Activated CD8-positive, alpha-beta memory T cell treated with anti-CD3 and anti-CD28 coated beads, Interleukin-2, amount 10 ng/mL, durations not matched to agents 7 days and 5 days (primary cell): ENCODE measurements at regions not wholly inside any gene's neighbourhood (a gene's known extent, or its start where the extent isn't known, plus 50 kb on each side); places are given as distances from the start of the nearest gene placed in this dataset.
"Not testable (repeated sequence)": the region's sequence is repeated elsewhere in the genome, so short reads cannot be mapped to it uniquely, and the experiment has no call there.

Experiments used
- ATAC-seq: fragments of 150-1000 bp; cut with Tn5 transposase; one replicate; pipeline ENCODE4 v1.10.0; 2021; ENCODE audit warnings: moderate library complexity
- CTCF ChIA-PET: fragments of 350-600 bp; sonication (Branson Sonifier 250); formaldehyde crosslinking; loops from one replicate; lab custom pipeline; 2021; ENCODE audit warnings: antibody characterized with exemption; lab: Charles Lee
- DNase-seq: peaks from one replicate; pipeline ENCODE4 v3.0.0-alpha.2; 2020
- H3K27ac Mint-ChIP-seq: one replicate; pipeline ENCODE4 v1.8.0; 2021; ENCODE audit warnings: mild to moderate bottlenecking, mixed read lengths
- H3K27me3 Mint-ChIP-seq: one replicate; pipeline ENCODE4 v1.8.0; 2021; ENCODE audit warnings: mixed read lengths
- H3K36me3 Mint-ChIP-seq: one replicate; pipeline ENCODE4 v1.8.0; 2021; ENCODE audit warnings: mild to moderate bottlenecking, mixed read lengths
- H3K4me1 Mint-ChIP-seq: one replicate; pipeline ENCODE4 v1.8.0; 2021; ENCODE audit warnings: mixed read lengths
- H3K4me3 Mint-ChIP-seq: one replicate; pipeline ENCODE4 v1.8.0; 2021; ENCODE audit warnings: mild to moderate bottlenecking, moderate library complexity, mixed read lengths
- H3K9me3 Mint-ChIP-seq: one replicate; pipeline ENCODE4 v1.8.0; 2022; ENCODE audit warnings: low read depth, mixed read lengths

GRCh38 chr17:71535321-71535720, 585.5 kb upstream of the SOX9 start:
- CTCF ChIA-PET, result no interaction called here
- ATAC-seq, result no peak
- Mint-ChIP-seq H3K4me3 (no peak overlapping the region), H3K27me3 (no peaks in the 10 kb centered on the region), H3K4me1 (no peaks in the 10 kb centered on the region), H3K27ac (no peak overlapping the region), H3K9me3 (peaks cover 1% of the 10 kb centered on the region), H3K36me3 (no peaks in the 10 kb centered on the region)
- DNase-seq, result no peak

DNA sequence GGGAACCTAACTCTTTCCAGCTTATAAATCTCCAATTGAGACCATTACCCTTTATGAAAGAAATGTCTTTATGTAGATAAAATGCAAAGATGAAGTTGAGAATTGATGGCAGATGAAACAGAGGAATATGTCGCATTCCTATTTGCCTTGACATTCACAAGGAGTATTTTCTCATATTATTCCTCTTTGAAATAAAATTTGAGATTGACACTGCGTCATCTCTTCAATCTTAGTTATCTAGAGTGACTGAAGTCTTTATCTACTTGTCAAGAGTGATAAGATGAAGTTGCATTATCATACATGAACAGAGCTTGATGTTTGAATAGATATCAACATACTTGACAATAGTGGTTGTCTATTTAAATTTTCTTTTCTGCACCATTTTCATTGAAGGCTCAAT, 574.4 kb upstream of the SOX9 start:
- Mint-ChIP-seq H3K27ac (no peak overlapping the region), H3K27me3 (no peaks in the 10 kb centered on the region), H3K9me3 (peaks cover 10% of the 10 kb centered on the region), H3K4me3 (no peak overlapping the region), H3K36me3 (no peaks in the 10 kb centered on the region), H3K4me1 (no peaks in the 10 kb centered on the region)
- CTCF ChIA-PET, result no interaction called here
- no peak for DNase-seq
- no peak for ATAC-seq

DNA sequence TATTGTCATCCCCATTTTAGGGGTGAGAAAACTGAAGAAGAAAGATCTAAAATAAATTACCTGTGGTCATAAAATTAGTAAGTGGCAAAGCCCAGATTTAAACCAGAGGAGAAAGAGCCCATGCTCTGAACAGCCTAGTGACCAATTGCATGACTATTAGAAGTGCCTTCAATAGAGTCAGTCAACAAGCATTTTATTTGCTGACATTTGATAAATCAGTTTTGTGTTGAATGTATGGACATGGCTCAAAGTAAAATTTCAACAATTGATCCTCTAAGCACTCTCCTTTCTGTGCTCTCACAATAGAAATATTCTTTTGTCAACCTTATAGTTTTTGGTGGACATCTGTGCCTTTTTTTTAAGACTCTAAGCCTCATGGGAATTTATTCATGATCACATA, 572.9 kb upstream of the SOX9 start:
- Mint-ChIP-seq H3K27me3 (no peaks in the 10 kb centered on the region), H3K4me1 (no peaks in the 10 kb centered on the region), H3K4me3 (no peak overlapping the region), H3K36me3 (no peaks in the 10 kb centered on the region), H3K27ac (no peak overlapping the region), H3K9me3 (peaks cover 12% of the 10 kb centered on the region)
- CTCF ChIA-PET, result no interaction called here
- DNase-seq (no peak), ATAC-seq (no peak)

DNA sequence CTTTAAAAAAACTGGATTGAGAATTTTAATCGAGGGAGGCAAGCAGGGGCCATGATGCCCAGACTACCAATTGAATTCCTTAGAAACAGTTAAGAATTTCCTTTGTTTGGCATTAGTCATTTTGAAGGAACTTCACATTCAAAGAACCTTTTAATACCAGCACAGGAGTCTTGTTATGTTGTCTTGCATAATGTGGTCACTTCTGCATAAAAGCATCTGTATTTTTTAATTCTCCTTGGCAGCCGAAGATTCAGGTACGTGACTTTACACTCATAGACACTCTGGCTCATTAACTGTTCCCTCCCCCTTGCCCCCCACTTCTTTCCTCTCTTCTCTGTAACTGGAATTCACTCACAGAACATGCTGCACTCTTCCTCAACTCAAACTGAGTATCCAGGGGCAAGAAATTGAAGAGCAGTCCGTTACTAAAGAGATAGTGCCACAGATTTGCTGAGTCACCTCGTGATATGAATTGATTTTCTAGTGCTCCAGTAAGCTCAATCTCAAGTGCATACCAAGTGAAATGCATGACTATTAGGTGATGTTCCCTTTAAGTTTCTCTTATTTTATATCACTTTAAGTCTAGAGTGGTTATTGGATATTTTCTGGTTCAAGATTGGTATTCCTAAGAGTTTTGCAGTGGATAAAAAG, 572.2 kb upstream of the SOX9 start:
- CTCF ChIA-PET, result no interaction called here
- Mint-ChIP-seq H3K36me3 (no peaks in the 10 kb centered on the region), H3K4me3 (no peak overlapping the region), H3K4me1 (no peaks in the 10 kb centered on the region), H3K9me3 (peaks cover 12% of the 10 kb centered on the region), H3K27me3 (no peaks in the 10 kb centered on the region), H3K27ac (no peak overlapping the region)
- DNase-seq, result no peak
- no peak for ATAC-seq

GRCh38 chr17:71550675-71551074, 570.1 kb upstream of the SOX9 start:
- CTCF ChIA-PET, result no interaction called here
- Mint-ChIP-seq H3K27me3 (no peaks in the 10 kb centered on the region), H3K36me3 (no peaks in the 10 kb centered on the region)

GRCh38 chr17:71553381-71553780, 567.4 kb upstream of the SOX9 start:
- no peak overlapping the region for H3K4me3 Mint-ChIP-seq
- no peaks in the 10 kb centered on the region for H3K4me1 Mint-ChIP-seq
- H3K9me3 Mint-ChIP-seq, result peaks cover 14% of the 10 kb centered on the region
- H3K27me3 Mint-ChIP-seq, result no peaks in the 10 kb centered on the region
- no peaks in the 10 kb centered on the region for H3K36me3 Mint-ChIP-seq
- ATAC-seq, result no peak
- H3K27ac Mint-ChIP-seq, result no peak overlapping the region
- CTCF ChIA-PET, result no interaction called here
- DNase-seq, result no peak

More at GRCh38 chr17:71550675-71551074, 570.1 kb upstream of the SOX9 start:
- Mint-ChIP-seq H3K4me1 (no peaks in the 10 kb centered on the region), H3K4me3 (no peak overlapping the region), H3K9me3 (peaks cover 11% of the 10 kb centered on the region), H3K27ac (no peak overlapping the region)
- no peak for ATAC-seq
- no peak for DNase-seq

DNA sequence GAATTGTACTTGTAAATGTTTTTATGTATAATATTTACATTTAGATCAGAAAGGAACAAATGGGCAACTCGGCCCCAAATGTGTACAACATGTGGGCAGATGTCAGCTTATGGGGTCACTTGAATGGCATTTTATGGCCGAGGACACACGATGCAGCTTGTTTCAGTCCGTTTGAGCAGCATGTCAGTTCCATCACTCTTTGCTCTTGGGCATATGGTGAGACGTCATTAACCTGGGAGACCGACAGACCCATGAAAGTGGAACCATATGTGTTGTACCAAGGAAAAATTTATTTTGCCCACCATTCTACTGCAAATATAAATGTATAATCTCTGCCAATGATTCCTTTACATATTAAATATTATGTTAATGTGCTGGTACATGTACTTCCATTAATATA, 561.9 kb upstream of the SOX9 start:
- Mint-ChIP-seq H3K9me3 (peaks cover 12% of the 10 kb centered on the region), H3K27me3 (no peaks in the 10 kb centered on the region), H3K36me3 (no peaks in the 10 kb centered on the region), H3K4me3 (no peak overlapping the region), H3K27ac (no peak overlapping the region), H3K4me1 (no peaks in the 10 kb centered on the region)
- ATAC-seq (no peak), DNase-seq (no peak)
- CTCF ChIA-PET, result no interaction called here

DNA sequence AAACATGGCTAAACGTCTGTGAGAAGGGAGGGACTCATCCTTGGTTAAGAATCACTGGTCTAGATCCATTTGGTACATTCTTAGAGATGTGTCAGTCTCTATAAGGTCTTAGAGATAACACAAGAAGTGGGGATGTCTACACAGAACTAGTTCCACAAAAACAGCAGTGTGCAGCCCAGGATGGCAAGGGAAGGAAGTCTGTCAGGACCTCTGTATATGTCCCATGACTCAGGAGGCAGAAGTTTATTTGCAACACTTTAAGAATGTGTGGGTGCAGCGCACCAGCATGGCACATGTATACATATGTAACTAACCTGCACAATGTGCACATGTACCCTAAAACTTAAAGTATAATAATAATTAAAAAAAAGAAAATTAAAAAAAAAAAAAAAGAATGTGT, 548.5 kb upstream of the SOX9 start:
- no peak overlapping the region for H3K4me3 Mint-ChIP-seq
- CTCF ChIA-PET, result no interaction called here
- ATAC-seq (no peak), DNase-seq (no peak)
- no peaks in the 10 kb centered on the region for H3K36me3 Mint-ChIP-seq
- H3K9me3 Mint-ChIP-seq, result peaks cover 10% of the 10 kb centered on the region
- H3K4me1 Mint-ChIP-seq, result no peaks in the 10 kb centered on the region
- no peaks in the 10 kb centered on the region for H3K27me3 Mint-ChIP-seq
- no peak overlapping the region for H3K27ac Mint-ChIP-seq

GRCh38 chr17:71578446-71578845, 542.4 kb upstream of the SOX9 start:
- CTCF ChIA-PET, result no interaction called here
- Mint-ChIP-seq H3K4me3 (no peak overlapping the region), H3K9me3 (peaks cover 9% of the 10 kb centered on the region), H3K27ac (no peak overlapping the region), H3K27me3 (no peaks in the 10 kb centered on the region), H3K36me3 (no peaks in the 10 kb centered on the region), H3K4me1 (no peaks in the 10 kb centered on the region)
- ATAC-seq, result no peak
- DNase-seq, result no peak

- Mint-ChIP-seq H3K4me3 (no peak overlapping the region), H3K27me3 (no peaks in the 10 kb centered on the region), H3K36me3 (no peaks in the 10 kb centered on the region), H3K9me3 (peaks cover 9% of the 10 kb centered on the region), H3K27ac (no peak overlapping the region), H3K4me1 (no peaks in the 10 kb centered on the region)
- DNase-seq, result no peak
- no peak for ATAC-seq
- CTCF ChIA-PET, result no interaction called here
Measured at GRCh38 chr17:71580220-71580619, 540.6 kb upstream of the SOX9 start.

- H3K27me3 Mint-ChIP-seq, result no peaks in the 10 kb centered on the region
- no peak overlapping the region for H3K27ac Mint-ChIP-seq
- peaks cover 5% of the 10 kb centered on the region for H3K9me3 Mint-ChIP-seq
- no peaks in the 10 kb centered on the region for H3K36me3 Mint-ChIP-seq
- H3K4me3 Mint-ChIP-seq, result no peak overlapping the region
- no peaks in the 10 kb centered on the region for H3K4me1 Mint-ChIP-seq
- CTCF ChIA-PET, result no interaction called here
- ATAC-seq (no peak), DNase-seq (no peak)
Measured at GRCh38 chr17:71585540-71585939, 535.3 kb upstream of the SOX9 start.

DNA sequence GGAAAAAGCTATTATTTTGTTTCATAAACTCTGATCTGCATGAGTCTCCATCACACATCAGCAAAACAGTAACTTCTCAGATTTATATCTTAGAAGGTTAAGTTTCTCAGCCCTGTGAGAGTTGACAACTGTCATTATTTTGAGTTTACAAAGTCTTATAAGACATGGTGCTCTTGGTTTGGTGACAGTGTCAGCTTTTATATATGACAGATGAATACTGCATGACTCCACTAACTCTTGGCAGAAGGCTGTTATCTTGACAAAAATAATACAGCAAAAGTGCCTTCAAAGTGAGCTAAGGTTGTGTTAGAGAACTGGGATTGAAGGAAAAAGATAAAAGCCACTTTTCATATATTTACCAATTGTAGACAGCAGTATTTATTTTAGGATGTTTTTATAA, 528.4 kb upstream of the SOX9 start:
- ATAC-seq (no peak), DNase-seq (no peak)
- H3K27me3 Mint-ChIP-seq, result no peaks in the 10 kb centered on the region
- no peaks in the 10 kb centered on the region for H3K36me3 Mint-ChIP-seq
- H3K4me3 Mint-ChIP-seq, result no peak overlapping the region
- no peak overlapping the region for H3K27ac Mint-ChIP-seq
- peaks cover 12% of the 10 kb centered on the region for H3K9me3 Mint-ChIP-seq
- H3K4me1 Mint-ChIP-seq, result no peaks in the 10 kb centered on the region
- CTCF ChIA-PET, result no interaction called here

GRCh38 chr17:71593078-71593477, 527.7 kb upstream of the SOX9 start:
- no peaks in the 10 kb centered on the region for H3K36me3 Mint-ChIP-seq
- H3K9me3 Mint-ChIP-seq, result peaks cover 12% of the 10 kb centered on the region
- no peak overlapping the region for H3K27ac Mint-ChIP-seq
- H3K4me1 Mint-ChIP-seq, result no peaks in the 10 kb centered on the region
- CTCF ChIA-PET, result no interaction called here
- DNase-seq (no peak), ATAC-seq (no peak)
- no peaks in the 10 kb centered on the region for H3K27me3 Mint-ChIP-seq
- no peak overlapping the region for H3K4me3 Mint-ChIP-seq

DNA sequence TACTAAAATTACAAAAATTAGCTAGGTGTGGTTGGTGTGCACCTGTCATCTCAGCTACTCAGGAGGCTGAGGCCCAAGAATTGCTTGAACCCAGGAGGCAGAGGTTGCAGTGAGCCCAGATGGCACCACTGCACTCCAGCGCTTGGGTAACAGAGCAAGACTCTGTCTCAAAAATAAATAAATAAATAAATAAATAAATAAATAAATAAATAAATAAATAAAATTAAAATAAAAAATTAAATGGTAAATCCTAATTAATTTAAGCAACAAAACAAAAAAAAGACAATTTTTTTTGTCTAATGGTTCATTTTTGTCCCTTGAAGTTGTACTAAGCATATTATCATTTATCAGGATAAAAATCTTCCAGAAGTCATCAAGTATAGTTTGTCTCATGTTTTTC, 521.2 kb upstream of the SOX9 start:
- ATAC-seq, H3K9me3 Mint-ChIP-seq, H3K27me3 Mint-ChIP-seq, CTCF ChIA-PET, H3K4me3 Mint-ChIP-seq, H3K27ac Mint-ChIP-seq, DNase-seq, H3K36me3 Mint-ChIP-seq, H3K4me1 Mint-ChIP-seq: not testable (repeated sequence)
